Glutamatergic neuron (in vitro differentiated cells): ENCODE measurements at regions not wholly inside any gene's neighbourhood (a gene's known extent, or its start where the extent isn't known, plus 50 kb on each side); places are given as distances from the start of the nearest gene placed in this dataset.

ENCODE experiments used
- DNase-seq: peaks from one replicate; pipeline ENCODE4 v3.0.0; 2022
- H3K27ac Mint-ChIP-seq: one replicate; pipeline ENCODE4 v1.8.0; 2020; ENCODE audit warnings: mild to moderate bottlenecking, mixed read lengths, inconsistent platforms; ENCODE audit not compliant: unreplicated experiment
- H3K27me3 Mint-ChIP-seq: one replicate; pipeline ENCODE4 v1.8.0; 2020; ENCODE audit warnings: mild to moderate bottlenecking, moderate library complexity, mixed read lengths, inconsistent platforms; ENCODE audit not compliant: unreplicated experiment
- H3K36me3 Mint-ChIP-seq: one replicate; pipeline ENCODE4 v1.8.0; 2020; ENCODE audit warnings: mild to moderate bottlenecking, mixed read lengths, inconsistent platforms; ENCODE audit not compliant: unreplicated experiment
- H3K4me1 Mint-ChIP-seq: one replicate; pipeline ENCODE4 v1.8.0; 2020; ENCODE audit warnings: mild to moderate bottlenecking, low read depth, mixed read lengths, inconsistent platforms; ENCODE audit not compliant: unreplicated experiment
- H3K4me3 Mint-ChIP-seq: one replicate; pipeline ENCODE4 v1.8.0; 2020; ENCODE audit warnings: mild to moderate bottlenecking, mixed read lengths, inconsistent platforms; ENCODE audit not compliant: unreplicated experiment
- H3K9me3 Mint-ChIP-seq: one replicate; pipeline ENCODE4 v1.8.0; 2020; ENCODE audit warnings: mild to moderate bottlenecking, moderate library complexity, mixed read lengths, inconsistent platforms; ENCODE audit not compliant: unreplicated experiment
- CTCF ChIP-seq: fragments of 200-600 bp; sonication (generic); IDR thresholded peaks from one replicate; pipeline ENCODE4 v1.5.0; 2021; ENCODE audit not compliant: partially characterized antibody, unreplicated experiment

- TF ChIP-seq CTCF: no peak
- H3K9me3 Mint-ChIP-seq: peaks cover 3% of the 10 kb centered on the region
- H3K27me3 Mint-ChIP-seq: no peaks in the 10 kb centered on the region
- H3K4me1 Mint-ChIP-seq: no peaks in the 10 kb centered on the region
- peaks cover 7% of the 10 kb centered on the region for H3K36me3 Mint-ChIP-seq
- no peak overlapping the region for H3K4me3 Mint-ChIP-seq
- H3K27ac Mint-ChIP-seq: no peak overlapping the region
- DNase-seq: no peak
Measured at GRCh38 chr9:11257992-11258391, 645.2 kb upstream of the PTPRD start.

- H3K36me3 Mint-ChIP-seq: peaks cover 15% of the 10 kb centered on the region
- H3K4me1 Mint-ChIP-seq: no peaks in the 10 kb centered on the region
- no peaks in the 10 kb centered on the region for H3K27me3 Mint-ChIP-seq
- H3K4me3 Mint-ChIP-seq: no peak overlapping the region
- no peak for DNase-seq
- peaks cover 5% of the 10 kb centered on the region for H3K9me3 Mint-ChIP-seq
- H3K27ac Mint-ChIP-seq: no peak overlapping the region
- no peak for TF ChIP-seq CTCF
Measured at GRCh38 chr9:11269036-11269435, 656.2 kb upstream of the PTPRD start.

GRCh38 chr9:11275158-11275695 is 662.4 kb upstream of the PTPRD start:
- DNase-seq: no peak
- Mint-ChIP-seq H3K4me1 (no peaks in the 10 kb centered on the region), H3K27ac (no peak overlapping the region), H3K4me3 (no peak overlapping the region), H3K9me3 (no peaks in the 10 kb centered on the region), H3K27me3 (no peaks in the 10 kb centered on the region), H3K36me3 (peaks cover 6% of the 10 kb centered on the region)
- TF ChIP-seq CTCF: no peak

- Mint-ChIP-seq H3K27me3 (no peaks in the 10 kb centered on the region), H3K4me1 (peaks cover 13% of the 10 kb centered on the region), H3K27ac (no peak overlapping the region), H3K4me3 (no peak overlapping the region), H3K9me3 (no peaks in the 10 kb centered on the region), H3K36me3 (no peaks in the 10 kb centered on the region)
- TF ChIP-seq CTCF: no peak
- no peak for DNase-seq
Measured at GRCh38 chr9:11312966-11313365, 700.2 kb upstream of the PTPRD start.

GRCh38 chr9:11318946-11319345 is 706.1 kb upstream of the PTPRD start:
- no peaks in the 10 kb centered on the region for H3K36me3 Mint-ChIP-seq
- peaks cover 24% of the 10 kb centered on the region for H3K4me1 Mint-ChIP-seq
- no peak for TF ChIP-seq CTCF
- no peak for DNase-seq
- H3K27ac Mint-ChIP-seq: peak overlapping the region; percentile 78
- H3K9me3 Mint-ChIP-seq: no peaks in the 10 kb centered on the region
- H3K27me3 Mint-ChIP-seq: peaks cover 2% of the 10 kb centered on the region
- no peak overlapping the region for H3K4me3 Mint-ChIP-seq
